Fibroblast of lung (primary cell): ENCODE measurements at regions not wholly inside any gene's neighbourhood (a gene's known extent, or its start where the extent isn't known, plus 50 kb on each side); places are given as distances from the start of the nearest gene placed in this dataset.

Experiments
- EZH2 ChIP-seq: IDR thresholded peaks from 2 replicates; pipeline ENCODE4 v1.5.1; 2012; ENCODE audit warnings: low read length, control low read depth, mild to moderate bottlenecking; ENCODE audit errors: missing control alignments
- TF ChIP-seq, protein P1 (sequence below), 2 donors: IDR thresholded peaks in 1 of 2; conservative IDR thresholded peaks in 1 of 2; 1 replicate in 1 of 2; 2 replicates in 1 of 2; pipeline ENCODE4 v1.5.1; 2011 to 2012; ENCODE audit warnings: low read length in 2 of 2, control low read depth in 1 of 2, inconsistent platforms in 1 of 2, low read depth in 1 of 2, mild to moderate bottlenecking in 1 of 2

DNA sequence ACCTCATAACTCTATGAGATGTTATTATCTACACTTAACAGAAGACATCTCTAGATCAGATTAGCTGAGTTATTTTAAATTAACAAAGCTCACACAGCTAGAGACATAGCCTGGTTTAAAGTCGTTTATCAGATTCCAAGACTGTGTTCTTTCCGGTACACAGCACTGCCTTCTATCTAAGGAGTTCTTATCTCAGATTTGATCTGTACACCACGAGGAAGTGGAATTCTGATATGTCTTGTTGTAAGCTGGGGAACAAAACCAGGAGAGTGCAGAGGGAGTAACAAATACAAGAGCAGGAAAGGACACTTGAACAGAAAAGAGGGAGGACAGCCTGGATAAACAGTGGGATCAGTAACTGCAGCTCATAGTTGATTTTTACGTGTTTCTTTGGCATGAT, 61.7 kb upstream of the KCNMB2 start:
- TF ChIP-seq, protein P1, sequence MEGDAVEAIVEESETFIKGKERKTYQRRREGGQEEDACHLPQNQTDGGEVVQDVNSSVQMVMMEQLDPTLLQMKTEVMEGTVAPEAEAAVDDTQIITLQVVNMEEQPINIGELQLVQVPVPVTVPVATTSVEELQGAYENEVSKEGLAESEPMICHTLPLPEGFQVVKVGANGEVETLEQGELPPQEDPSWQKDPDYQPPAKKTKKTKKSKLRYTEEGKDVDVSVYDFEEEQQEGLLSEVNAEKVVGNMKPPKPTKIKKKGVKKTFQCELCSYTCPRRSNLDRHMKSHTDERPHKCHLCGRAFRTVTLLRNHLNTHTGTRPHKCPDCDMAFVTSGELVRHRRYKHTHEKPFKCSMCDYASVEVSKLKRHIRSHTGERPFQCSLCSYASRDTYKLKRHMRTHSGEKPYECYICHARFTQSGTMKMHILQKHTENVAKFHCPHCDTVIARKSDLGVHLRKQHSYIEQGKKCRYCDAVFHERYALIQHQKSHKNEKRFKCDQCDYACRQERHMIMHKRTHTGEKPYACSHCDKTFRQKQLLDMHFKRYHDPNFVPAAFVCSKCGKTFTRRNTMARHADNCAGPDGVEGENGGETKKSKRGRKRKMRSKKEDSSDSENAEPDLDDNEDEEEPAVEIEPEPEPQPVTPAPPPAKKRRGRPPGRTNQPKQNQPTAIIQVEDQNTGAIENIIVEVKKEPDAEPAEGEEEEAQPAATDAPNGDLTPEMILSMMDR (conservative IDR thresholded peaks at IDR 0.05 in 1 of 2, IDR thresholded peaks at IDR 0.05 in 1 of 2; ENCODE audit: low read depth in 1 of 2, low read length in 2 of 2), result no peak
- TF ChIP-seq EZH2, result no peak
